G401 (cell line): ENCODE measurements at regions not wholly inside any gene's neighbourhood (a gene's known extent, or its start where the extent isn't known, plus 50 kb on each side); places are given as distances from the start of the nearest gene placed in this dataset.

Experiments
- DNase-seq: peaks from one replicate; pipeline ENCODE4 v3.0.0-alpha.2; 2015; ENCODE audit warnings: low spot score
- in situ Hi-C: cut with HindIII; loops from 2 replicates; pipeline ENCODE4 v1.10.0; 2016; ENCODE audit warnings: low sequenced_read_pairs, mixed read lengths

DNA sequence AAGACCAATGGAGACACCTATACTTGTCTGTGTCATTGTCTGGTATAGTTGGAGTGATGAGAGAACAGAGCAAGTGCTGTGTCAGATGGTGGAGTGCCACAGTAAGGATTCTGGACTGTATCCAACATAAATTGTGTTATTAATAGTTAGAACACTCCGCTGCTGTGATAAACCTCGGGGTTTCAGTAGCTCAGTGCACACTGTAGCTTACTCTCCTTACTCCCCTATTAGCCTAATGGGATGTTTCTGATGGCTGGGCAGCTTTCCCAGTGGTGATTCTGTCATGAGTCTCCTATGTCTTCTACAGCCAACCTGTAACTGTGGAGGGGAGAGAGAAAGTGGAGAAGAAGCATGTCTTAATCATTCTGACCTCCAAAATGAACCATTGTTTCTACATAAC lies 127.6 kb upstream of the PTCH1 start:
- in situ Hi-C loops = no loop called here
- DNase-seq = no peak

- no peak for DNase-seq
- in situ Hi-C loops = no loop called here
These were observed 126.8 kb upstream of the PTCH1 start for GRCh38 chr9:95643619-95644018.

DNA sequence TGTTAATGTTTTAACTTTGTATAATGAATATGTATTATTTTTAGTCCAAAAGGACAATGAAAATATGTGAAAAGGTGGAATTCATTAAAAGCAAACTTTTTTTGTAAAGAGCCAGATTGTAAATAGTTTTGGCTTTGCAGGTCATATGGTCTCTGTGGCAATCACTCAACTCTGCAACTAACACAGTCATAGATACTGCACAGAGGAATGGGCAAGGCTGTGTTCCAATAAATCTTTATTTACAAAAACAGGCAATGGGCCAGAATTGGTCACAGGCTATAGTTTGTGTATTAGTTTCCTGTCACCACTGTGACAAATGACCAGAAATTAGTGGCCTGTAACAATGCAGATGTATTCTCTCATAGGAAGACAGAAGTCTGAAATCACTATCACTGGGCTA lies 125.4 kb upstream of the PTCH1 start:
- no peak for DNase-seq
- in situ Hi-C loops = no loop called here

DNA sequence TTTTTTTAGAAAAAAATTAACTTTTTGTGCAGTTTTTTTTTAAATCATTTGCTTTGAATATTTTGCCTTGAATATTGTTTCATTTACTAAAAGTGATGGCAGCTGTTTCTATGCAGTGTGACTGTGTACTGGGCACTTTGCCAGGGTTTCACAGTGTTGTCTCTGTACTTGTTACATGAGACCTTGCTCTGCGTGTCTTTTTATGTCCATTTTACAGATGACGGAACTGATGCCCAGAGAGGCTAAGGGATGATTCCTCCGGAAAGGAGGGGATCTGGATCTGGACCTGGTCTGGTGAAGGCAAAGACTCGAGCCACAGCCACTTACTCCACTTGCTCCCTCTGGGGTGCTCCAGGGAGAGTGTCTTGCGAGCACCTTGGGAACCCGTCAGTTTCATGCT lies 124.8 kb upstream of the PTCH1 start:
- in situ Hi-C loops = no loop called here
- DNase-seq = no peak

- in situ Hi-C loops = no loop called here
- DNase-seq = no peak
These were observed 123.6 kb upstream of the PTCH1 start for GRCh38 chr9:95640336-95640735.

DNA sequence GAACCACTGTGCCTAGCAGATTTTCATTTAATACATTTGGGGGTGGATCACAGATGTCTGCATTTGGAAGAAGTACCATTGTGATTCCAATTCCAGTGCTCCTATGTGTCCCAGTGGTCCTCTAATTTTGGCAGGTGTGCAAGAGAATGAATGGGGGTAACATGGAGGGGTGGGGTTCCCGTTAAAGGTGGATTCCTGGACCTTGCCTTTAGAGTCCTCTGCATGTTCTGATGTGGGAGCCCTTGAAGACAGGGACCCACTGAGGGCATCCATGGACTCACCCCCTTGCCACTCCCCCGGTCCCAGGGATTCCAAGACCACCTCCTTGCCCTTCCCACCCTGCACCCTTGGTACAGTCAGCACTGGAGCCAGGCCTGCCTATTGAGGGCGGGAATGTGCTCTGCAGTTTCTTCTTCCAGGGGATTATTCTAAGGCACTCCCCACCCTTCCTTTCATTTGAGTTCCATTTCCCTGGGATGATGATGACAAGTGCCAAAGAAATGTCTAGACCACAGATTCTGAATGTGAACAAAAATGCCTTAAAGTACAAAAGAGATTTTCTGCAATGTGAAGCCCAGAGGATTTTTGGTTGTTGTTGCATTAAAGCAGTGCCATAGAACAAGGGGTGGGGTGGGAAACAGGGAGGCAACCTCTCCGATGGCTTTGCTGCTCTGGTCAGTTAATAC lies 119.4 kb upstream of the PTCH1 start:
- DNase-seq = no peak
- in situ Hi-C loops = no loop called here

DNA sequence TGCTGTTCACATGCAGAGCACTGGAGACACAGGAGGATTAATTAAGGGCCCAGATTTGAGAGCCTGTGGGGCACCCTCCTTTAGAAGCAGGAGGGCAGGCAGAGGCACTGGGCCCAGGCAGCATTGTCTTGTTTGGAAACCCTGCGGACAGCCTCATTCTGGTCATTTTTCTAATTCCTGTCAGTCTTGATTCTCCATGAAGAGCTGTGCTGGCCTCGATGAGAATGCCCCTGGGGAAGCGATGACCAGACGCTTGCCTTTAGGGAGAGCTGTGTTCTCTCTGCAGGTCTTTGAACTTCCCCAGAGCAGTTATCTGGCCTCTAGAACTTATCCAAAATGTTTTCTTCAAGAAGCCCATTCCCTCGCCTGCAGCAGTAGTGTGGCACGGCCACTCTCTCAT lies 117.8 kb upstream of the PTCH1 start:
- in situ Hi-C loops = no loop called here
- DNase-seq = no peak

- DNase-seq = no peak
- in situ Hi-C loops = no loop called here
These were observed 117.3 kb upstream of the PTCH1 start for GRCh38 chr9:95634114-95634513.

DNA sequence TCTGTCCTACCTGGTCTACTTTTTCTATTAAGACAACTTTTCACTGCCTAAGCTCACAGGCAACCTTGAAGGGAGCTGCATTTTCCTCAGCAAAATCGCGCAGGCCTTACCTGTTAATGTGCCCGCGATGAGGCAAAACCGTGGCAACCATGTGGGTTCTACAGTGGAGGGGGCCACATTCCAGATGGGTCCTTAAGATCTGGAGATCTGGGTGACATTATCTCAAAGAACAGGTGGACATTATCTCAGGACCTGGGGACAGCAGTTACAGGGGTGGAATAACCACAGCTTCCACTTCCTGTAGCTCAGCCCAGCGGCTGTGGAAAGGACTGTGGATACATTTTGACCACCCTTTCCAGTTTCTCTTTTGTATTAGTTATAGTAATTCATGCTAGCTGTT lies 112.8 kb upstream of the PTCH1 start:
- DNase-seq = no peak
- in situ Hi-C loops = no loop called here

DNA sequence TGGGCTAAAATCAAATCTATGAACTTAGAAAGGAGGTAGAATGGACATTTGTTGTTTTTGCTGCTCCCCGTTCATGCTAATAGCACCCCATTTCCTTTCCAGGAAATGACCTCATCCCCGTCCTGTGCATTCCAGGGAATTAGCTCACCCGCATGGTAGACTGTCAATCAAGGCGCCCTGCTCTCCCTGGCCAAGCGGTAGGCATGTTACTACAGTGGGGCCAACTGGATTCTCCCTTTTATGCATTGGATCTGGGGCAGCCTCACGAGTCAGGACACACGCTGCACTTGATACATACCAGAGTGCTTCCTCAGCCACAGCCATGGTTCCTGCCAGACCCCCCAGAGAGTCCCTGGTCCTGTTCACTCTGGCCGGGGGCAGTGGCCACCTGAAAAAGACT lies 111.0 kb upstream of the PTCH1 start:
- no peak for DNase-seq
- in situ Hi-C loops = no loop called here

GRCh38 chr9:95626885-95627558 lies 110.3 kb upstream of the PTCH1 start:
- no peak for DNase-seq
- in situ Hi-C loops = no loop called here

- no peak for DNase-seq
- in situ Hi-C loops = no loop called here
These were observed 109.6 kb upstream of the PTCH1 start for GRCh38 chr9:95626341-95626740.

DNA sequence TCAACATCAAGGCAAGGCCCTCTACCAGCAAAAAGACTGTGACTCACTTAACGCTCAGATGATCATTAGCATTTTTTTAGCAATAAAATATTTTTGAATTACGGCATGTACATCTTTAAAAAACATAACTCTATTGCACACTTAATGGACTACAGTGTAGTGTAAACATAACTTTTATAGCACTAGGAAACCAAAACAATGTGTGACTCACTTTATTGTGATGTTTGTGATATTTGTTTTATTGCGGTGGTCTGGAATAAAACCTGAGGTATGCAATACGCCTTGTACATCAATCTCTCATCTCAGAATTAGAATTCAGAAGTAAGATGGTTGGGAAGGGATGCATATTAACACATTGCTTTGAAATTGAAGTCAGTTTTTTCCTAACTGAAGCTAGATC lies 106.9 kb upstream of the PTCH1 start:
- no peak for DNase-seq
- in situ Hi-C loops = no loop called here

- in situ Hi-C loops = no loop called here
These were observed 104.0 kb upstream of the PTCH1 start for GRCh38 chr9:95620722-95621121.

GRCh38 chr9:95620314-95620713 lies 103.5 kb upstream of the PTCH1 start:
- in situ Hi-C loops = no loop called here
- DNase-seq = no peak

More at GRCh38 chr9:95620722-95621121, 104.0 kb upstream of the PTCH1 start:
- no peak for DNase-seq

GRCh38 chr9:95615246-95615645 lies 98.5 kb upstream of the PTCH1 start:
- DNase-seq = no peak
- in situ Hi-C loops = no loop called here

- in situ Hi-C loops = no loop called here
- no peak for DNase-seq
These were observed 96.9 kb upstream of the PTCH1 start for GRCh38 chr9:95613670-95614069.

- no peak for DNase-seq
- in situ Hi-C loops = no loop called here
These were observed 94.6 kb upstream of the PTCH1 start for GRCh38 chr9:95611354-95611753.

GRCh38 chr9:95610006-95610785 lies 93.4 kb upstream of the PTCH1 start:
- DNase-seq = no peak
- in situ Hi-C loops = no loop called here

DNA sequence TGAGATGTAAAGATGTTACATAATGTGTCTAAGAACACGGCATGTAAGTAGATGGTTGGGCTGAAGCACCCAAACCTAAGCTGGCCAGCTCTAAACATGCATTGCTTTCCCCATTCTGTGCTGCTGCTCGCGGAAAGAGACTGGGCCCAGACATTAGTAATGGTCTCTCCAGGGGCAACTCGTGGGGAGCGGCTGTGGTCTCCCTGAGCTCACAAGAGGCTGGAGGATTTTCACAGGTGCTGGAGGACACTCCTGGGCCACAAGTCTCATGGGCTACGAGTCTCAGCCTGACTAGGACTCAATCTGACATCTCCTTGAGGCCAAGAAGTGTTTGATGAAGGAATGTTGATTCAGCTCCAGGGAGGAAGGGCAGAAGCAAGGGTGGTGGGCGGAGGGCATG lies 92.7 kb upstream of the PTCH1 start:
- in situ Hi-C loops = loop anchor here (5.0 kb wide), 1 partner anchor 53 kb away; no protein-coding TSS in a partner anchor
- DNase-seq = no peak
